ENCODE measurements at regions not wholly inside any gene's neighbourhood (a gene's known extent, or its start where the extent isn't known, plus 50 kb on each side); places are given as distances from the start of the nearest gene placed in this dataset.

- TF ChIP-seq POLR2A (IDR thresholded peaks at IDR 0.05; ENCODE audit: low read depth, low read length) (no peak), CTCF (conservative IDR thresholded peaks at IDR 0.05; ENCODE audit: low read depth, low read length) (no peak), RFX5 (IDR thresholded peaks at IDR 0.05; ENCODE audit: low read depth, low read length) (no peak), ELK1 (IDR thresholded peaks at IDR 0.05; ENCODE audit: borderline replicate concordance, low read depth, low read length) (no peak), SMC3 (IDR thresholded peaks at IDR 0.05; ENCODE audit: low read depth, low read length) (no peak), MAZ (IDR thresholded peaks at IDR 0.05; ENCODE audit: borderline replicate concordance, low read depth, low read length) (no peak), CEBPB (IDR thresholded peaks at IDR 0.05; ENCODE audit: low read depth, low read length) (no peak), BHLHE40 (IDR thresholded peaks at IDR 0.05; ENCODE audit: low read depth, low read length) (no peak), RAD21 (IDR thresholded peaks at IDR 0.05; ENCODE audit: low read length) (no peak), USF2 (IDR thresholded peaks at IDR 0.05; ENCODE audit: low read depth, low read length) (no peak), MXI1 (IDR thresholded peaks at IDR 0.05; ENCODE audit: borderline replicate concordance, low read depth, low read length) (no peak), CHD1 (IDR thresholded peaks at IDR 0.05; ENCODE audit: low read depth, low read length) (no peak), FOS (IDR thresholded peaks at IDR 0.05; ENCODE audit: low read depth, low read length) (no peak)
Measured at GRCh38 chr15:96553451-96553850, 223.0 kb downstream of the NR2F2 start.

All from IMR-90 (cell line).